Suprapubic skin (tissue), 4 donors: ENCODE measurements at regions not wholly inside any gene's neighbourhood (a gene's known extent, or its start where the extent isn't known, plus 50 kb on each side); places are given as distances from the start of the nearest gene placed in this dataset.
"Not testable (repeated sequence)": the region's sequence is repeated elsewhere in the genome, so short reads cannot be mapped to it uniquely, and the experiment has no call there.

ENCODE experiments used
- DNase-seq, 2 donors: peaks; one replicate each; pipeline ENCODE4 v3.0.0-alpha.2; 2019; ENCODE audit warnings: low spot score in 2 of 2
- H3K27ac ChIP-seq: fragments of 200-600 bp; sonication (generic); one replicate; pipeline ENCODE4 v1.5.1; 2019
- H3K27me3 ChIP-seq: fragments of 200-600 bp; sonication (generic); one replicate; pipeline ENCODE4 v1.5.1; 2019
- H3K36me3 ChIP-seq: fragments of 200-600 bp; sonication (generic); one replicate; pipeline ENCODE4 v1.5.1; 2019
- H3K4me1 ChIP-seq: fragments of 200-600 bp; sonication (generic); one replicate; pipeline ENCODE4 v1.5.1; 2019
- H3K4me3 ChIP-seq: fragments of 200-600 bp; sonication (generic); one replicate; pipeline ENCODE4 v1.5.1; 2019; ENCODE audit warnings: mild to moderate bottlenecking
- H3K9me3 ChIP-seq: fragments of 200-600 bp; sonication (generic); one replicate; pipeline ENCODE4 v1.5.1; 2019
- EP300 ChIP-seq: sonication (generic); formaldehyde crosslinking; IDR thresholded peaks from one replicate; pipeline ENCODE4 v1.6.1; 2017; ENCODE audit warnings: antibody characterized with exemption
- POLR2A ChIP-seq, 2 donors: fragments of 450-650 bp; IDR thresholded peaks; one replicate each; pipeline ENCODE4 v1.6.1; 2017; ENCODE audit warnings: antibody characterized with exemption in 2 of 2, mild to moderate bottlenecking in 2 of 2, moderate library complexity in 2 of 2
- POLR2AphosphoS5 ChIP-seq, 3 donors: sonication (generic); formaldehyde crosslinking; IDR thresholded peaks; one replicate each; pipeline ENCODE4 v1.6.1; 2017; ENCODE audit warnings: antibody characterized with exemption in 3 of 3
- WGBS: methylation state at CpG from one replicate; pipeline ENCODE4 v1.1.5; 2018; 5-methylcytosine and 5-hydroxymethylcytosine counted together
- TF ChIP-seq, protein P1 (sequence below), 2 donors: fragments of 200-600 bp in 1 of 2; fragments of 450-650 bp in 1 of 2; sonication (generic) in 1 of 2; IDR thresholded peaks; one replicate each; pipeline ENCODE4 v1.5.1; 2016 to 2019; ENCODE audit warnings: antibody characterized with exemption in 2 of 2, mild to moderate bottlenecking in 1 of 2, moderate library complexity in 1 of 2

DNA sequence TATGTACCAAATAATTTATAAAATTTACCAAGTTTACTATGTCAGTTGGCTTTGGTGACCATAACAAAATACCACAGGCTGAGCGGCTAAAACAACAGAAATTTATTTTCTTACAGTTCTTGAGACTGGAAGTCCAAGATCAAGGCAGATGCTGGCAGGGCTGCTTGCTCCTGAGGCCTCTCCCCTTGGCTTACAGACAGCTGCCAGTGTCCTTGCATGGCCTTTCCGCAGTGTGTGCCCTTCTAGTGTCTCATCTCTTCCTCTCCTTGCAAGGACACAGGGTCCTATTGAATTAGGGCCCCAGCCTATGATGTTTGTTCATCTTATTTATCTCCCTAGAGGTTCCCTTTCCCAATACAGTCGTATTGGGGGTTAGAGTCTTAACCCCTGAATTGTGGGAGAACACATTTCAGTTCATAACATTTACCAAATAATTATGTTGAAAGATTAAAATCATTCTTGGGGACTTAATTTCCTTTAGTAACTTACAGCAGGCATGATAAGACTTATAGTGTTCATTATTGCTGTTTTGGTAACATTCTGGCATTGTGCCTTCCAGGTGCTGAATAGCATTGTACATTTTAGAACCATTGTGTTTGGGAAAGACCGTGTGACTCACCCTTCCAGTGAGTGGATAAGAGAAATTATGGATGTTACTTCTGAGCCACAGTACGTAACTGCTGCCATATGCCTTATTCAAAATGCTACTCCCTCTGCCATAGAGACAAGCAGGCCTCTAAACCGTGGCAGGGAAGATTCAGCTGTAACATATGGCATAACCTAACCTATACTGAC, 317.5 kb downstream of the TMX3 start:
- no peaks in the 10 kb centered on the region for H3K27me3 ChIP-seq
- no peak for DNase-seq
- H3K4me1 ChIP-seq: no peaks in the 10 kb centered on the region
- no peaks in the 10 kb centered on the region for H3K9me3 ChIP-seq
- no peak overlapping the region for H3K4me3 ChIP-seq
- TF ChIP-seq, protein P1, sequence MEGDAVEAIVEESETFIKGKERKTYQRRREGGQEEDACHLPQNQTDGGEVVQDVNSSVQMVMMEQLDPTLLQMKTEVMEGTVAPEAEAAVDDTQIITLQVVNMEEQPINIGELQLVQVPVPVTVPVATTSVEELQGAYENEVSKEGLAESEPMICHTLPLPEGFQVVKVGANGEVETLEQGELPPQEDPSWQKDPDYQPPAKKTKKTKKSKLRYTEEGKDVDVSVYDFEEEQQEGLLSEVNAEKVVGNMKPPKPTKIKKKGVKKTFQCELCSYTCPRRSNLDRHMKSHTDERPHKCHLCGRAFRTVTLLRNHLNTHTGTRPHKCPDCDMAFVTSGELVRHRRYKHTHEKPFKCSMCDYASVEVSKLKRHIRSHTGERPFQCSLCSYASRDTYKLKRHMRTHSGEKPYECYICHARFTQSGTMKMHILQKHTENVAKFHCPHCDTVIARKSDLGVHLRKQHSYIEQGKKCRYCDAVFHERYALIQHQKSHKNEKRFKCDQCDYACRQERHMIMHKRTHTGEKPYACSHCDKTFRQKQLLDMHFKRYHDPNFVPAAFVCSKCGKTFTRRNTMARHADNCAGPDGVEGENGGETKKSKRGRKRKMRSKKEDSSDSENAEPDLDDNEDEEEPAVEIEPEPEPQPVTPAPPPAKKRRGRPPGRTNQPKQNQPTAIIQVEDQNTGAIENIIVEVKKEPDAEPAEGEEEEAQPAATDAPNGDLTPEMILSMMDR (IDR thresholded peaks at IDR 0.05): no peak
- TF ChIP-seq POLR2A (IDR thresholded peaks at IDR 0.05) (no peak), EP300 (no peak), POLR2AphosphoS5 (IDR thresholded peaks at IDR 0.05) (no peak)
- WGBS: 69% methylated on average over 6 of the region's 6 CpGs
- H3K36me3 ChIP-seq: no peaks in the 10 kb centered on the region
- no peak overlapping the region for H3K27ac ChIP-seq

DNA sequence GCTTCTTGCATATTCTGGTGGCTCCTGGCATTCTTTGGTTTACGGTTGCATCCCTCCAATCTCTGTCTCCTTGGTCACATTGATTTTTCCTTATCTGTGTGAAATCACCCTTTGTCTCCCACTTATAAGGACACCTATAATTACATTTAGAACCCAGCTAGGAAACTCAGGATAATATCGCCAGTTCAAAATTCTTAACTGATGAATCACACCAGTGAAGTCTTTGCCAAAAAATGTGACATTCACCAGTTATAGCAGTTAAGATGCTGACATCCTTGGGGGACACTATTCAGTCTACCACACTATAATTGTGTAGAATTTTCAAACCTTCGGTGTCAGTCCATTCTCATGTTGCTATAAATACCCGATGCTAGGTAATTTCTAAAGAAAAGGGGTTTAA, 320.2 kb downstream of the TMX3 start:
- Histone ChIP-seq H3K36me3 (no peaks in the 10 kb centered on the region), H3K4me1 (no peaks in the 10 kb centered on the region), H3K27ac (no peak overlapping the region), H3K4me3 (no peak overlapping the region), H3K9me3 (no peaks in the 10 kb centered on the region), H3K27me3 (no peaks in the 10 kb centered on the region)
- DNase-seq: no peak
- 74% methylated on average over 4 of the region's 4 CpGs for WGBS
- TF ChIP-seq EP300: no peak
- TF ChIP-seq, protein P1 (IDR thresholded peaks at IDR 0.05): no peak
- TF ChIP-seq POLR2AphosphoS5 (IDR thresholded peaks at IDR 0.05): no peak
- TF ChIP-seq POLR2A (IDR thresholded peaks at IDR 0.05): no peak

DNA sequence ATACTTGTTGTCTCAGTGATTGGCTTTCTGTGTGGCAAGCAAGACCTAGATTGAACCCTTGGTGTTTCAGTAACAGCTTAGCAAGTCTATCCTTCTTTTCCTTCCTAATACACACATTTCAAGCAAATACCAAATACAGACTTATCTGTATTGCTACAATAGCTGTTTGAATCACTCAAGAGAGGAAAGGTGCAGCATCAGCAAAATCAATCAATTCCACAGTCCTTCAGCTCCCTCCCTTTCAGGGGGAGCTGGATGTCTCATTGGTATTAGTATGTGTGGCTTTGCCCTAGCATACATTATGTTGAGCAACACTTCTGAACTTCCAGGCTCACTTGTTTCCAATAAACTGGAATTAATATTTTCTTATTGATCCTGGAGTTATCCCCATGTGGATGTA, 323.1 kb downstream of the TMX3 start:
- no peak for DNase-seq
- Histone ChIP-seq H3K4me3 (no peak overlapping the region), H3K36me3 (no peaks in the 10 kb centered on the region), H3K4me1 (no peaks in the 10 kb centered on the region), H3K9me3 (no peaks in the 10 kb centered on the region), H3K27ac (no peak overlapping the region), H3K27me3 (no peaks in the 10 kb centered on the region)
- TF ChIP-seq POLR2AphosphoS5 (IDR thresholded peaks at IDR 0.05) (no peak), EP300 (no peak), POLR2A (IDR thresholded peaks at IDR 0.05) (no peak)
- TF ChIP-seq, protein P1 (IDR thresholded peaks at IDR 0.05): no peak

DNA sequence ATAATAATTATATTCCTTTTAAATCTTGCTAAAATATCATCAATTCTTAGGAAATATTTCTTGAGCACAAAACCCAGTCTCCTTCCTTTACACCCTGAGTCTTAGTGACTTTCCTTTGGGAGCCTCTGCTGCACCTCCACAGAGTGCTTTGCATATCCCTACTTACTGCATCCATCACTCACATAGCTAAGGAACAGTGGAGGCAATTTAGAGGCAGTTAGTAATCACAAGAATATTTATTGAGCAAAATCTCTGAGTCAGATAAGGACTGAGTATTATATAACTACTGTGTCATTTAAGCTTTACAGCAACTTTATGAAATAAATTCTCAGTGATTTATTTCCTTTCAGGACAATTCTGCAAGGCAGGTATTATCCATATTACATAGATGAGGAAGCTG, 327.7 kb downstream of the TMX3 start:
- Histone ChIP-seq H3K4me3 (no peak overlapping the region), H3K9me3 (no peaks in the 10 kb centered on the region), H3K36me3 (no peaks in the 10 kb centered on the region), H3K27ac (no peak overlapping the region), H3K4me1 (no peaks in the 10 kb centered on the region), H3K27me3 (no peaks in the 10 kb centered on the region)
- no peak for DNase-seq
- TF ChIP-seq EP300 (no peak), POLR2AphosphoS5 (IDR thresholded peaks at IDR 0.05) (no peak), POLR2A (IDR thresholded peaks at IDR 0.05) (no peak)
- TF ChIP-seq, protein P1 (IDR thresholded peaks at IDR 0.05): no peak

DNA sequence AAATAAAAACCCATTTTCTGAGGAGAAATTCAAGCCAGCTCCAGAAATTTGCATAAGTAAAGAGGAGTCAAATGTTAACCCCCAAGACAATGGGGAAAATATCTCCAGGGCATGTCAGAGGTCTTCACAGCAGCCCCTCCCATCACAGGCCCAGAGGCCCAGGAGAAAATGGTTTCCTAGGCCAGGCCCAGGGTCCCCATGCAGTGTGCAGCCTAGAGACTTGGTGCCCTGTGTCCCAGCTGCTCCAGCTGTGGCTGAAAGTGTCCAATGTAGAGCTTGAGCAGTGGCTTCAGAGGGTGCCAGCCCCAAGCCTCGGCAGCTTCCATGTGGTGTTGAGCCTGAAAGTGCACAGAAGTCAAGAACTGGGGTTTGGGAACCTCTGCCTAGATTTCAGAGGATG, 330.9 kb downstream of the TMX3 start:
- not testable (repeated sequence) for H3K4me3 ChIP-seq, H3K36me3 ChIP-seq, H3K27me3 ChIP-seq, H3K9me3 ChIP-seq, H3K27ac ChIP-seq, H3K4me1 ChIP-seq, DNase-seq
- WGBS: 91% methylated on average over 1 of the region's 1 CpG

DNA sequence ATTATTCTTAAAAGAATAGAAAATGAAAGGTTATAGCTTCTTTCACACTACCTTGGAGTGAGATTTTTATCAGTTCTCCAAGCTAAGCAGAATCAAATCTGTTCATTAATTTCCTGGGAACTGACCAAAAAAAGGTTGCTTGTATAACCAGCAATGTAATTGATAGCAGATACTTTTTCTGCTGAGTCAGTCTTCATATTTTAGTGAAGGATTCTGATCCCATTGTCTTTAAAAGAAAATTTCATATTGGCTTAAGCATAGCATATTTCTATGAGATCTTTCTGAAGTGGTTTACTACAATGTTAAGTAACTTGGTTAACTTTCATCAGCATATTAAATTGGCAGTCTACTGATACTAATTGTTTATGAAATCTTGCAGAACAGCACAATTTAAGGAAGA, 338.0 kb downstream of the TMX3 start:
- Histone ChIP-seq H3K27ac (no peak overlapping the region), H3K4me3 (no peak overlapping the region), H3K27me3 (no peaks in the 10 kb centered on the region), H3K4me1 (no peaks in the 10 kb centered on the region), H3K36me3 (no peaks in the 10 kb centered on the region), H3K9me3 (no peaks in the 10 kb centered on the region)
- DNase-seq: no peak
- TF ChIP-seq POLR2AphosphoS5 (IDR thresholded peaks at IDR 0.05): no peak
- TF ChIP-seq, protein P1 (IDR thresholded peaks at IDR 0.05): no peak
- TF ChIP-seq POLR2A (IDR thresholded peaks at IDR 0.05): no peak
- TF ChIP-seq EP300: no peak
